Skeletal muscle tissue (tissue), 3 donors: ENCODE measurements at regions not wholly inside any gene's neighbourhood (a gene's known extent, or its start where the extent isn't known, plus 50 kb on each side); places are given as distances from the start of the nearest gene placed in this dataset.
A peak's percentile ranks its signal among the peaks of the same experiment; 100 is the strongest.

Experiments used
- H3K27ac ChIP-seq: one replicate; pipeline ENCODE4 v1.7.0; 2013; ENCODE audit warnings: mild to moderate bottlenecking, low read depth, low read length, inconsistent platforms
- H3K27me3 ChIP-seq, 3 donors: one replicate each; pipeline ENCODE4 v1.7.0; 2013; ENCODE audit warnings: low read length in 3 of 3; ENCODE audit not compliant: control insufficient read depth in 3 of 3, insufficient read depth in 3 of 3
- H3K36me3 ChIP-seq, 3 donors: one replicate each; pipeline ENCODE4 v1.7.0; 2013; ENCODE audit warnings: low read length in 3 of 3; ENCODE audit not compliant: control insufficient read depth in 3 of 3, insufficient read depth in 3 of 3
- H3K4me1 ChIP-seq, 3 donors: one replicate each; pipeline ENCODE4 v1.7.0; 2013; ENCODE audit warnings: low read length in 3 of 3, mild to moderate bottlenecking in 3 of 3; ENCODE audit not compliant: control insufficient read depth in 3 of 3, insufficient read depth in 3 of 3
- H3K4me3 ChIP-seq, 3 donors: one replicate each; pipeline ENCODE4 v1.7.0; 2013; ENCODE audit warnings: low read length in 3 of 3
- H3K9ac ChIP-seq, 3 donors: one replicate each; pipeline ENCODE4 v1.7.0; 2013; ENCODE audit warnings: low read length in 3 of 3, mild to moderate bottlenecking in 3 of 3, moderate library complexity in 2 of 3, low read depth in 1 of 3
- H3K9me3 ChIP-seq, 3 donors: one replicate each; pipeline ENCODE4 v1.7.0; 2013; ENCODE audit warnings: low read length in 3 of 3; ENCODE audit not compliant: control insufficient read depth in 3 of 3
- donor health status: Osteomylitis.

- no peaks in the 10 kb centered on the region for H3K9me3 ChIP-seq
- peaks cover 27 to 38% (median 38%) of the 10 kb centered on the region in 3 donors for H3K4me1 ChIP-seq
- H3K27me3 ChIP-seq = no peaks in the 10 kb centered on the region
- H3K27ac ChIP-seq = no peak overlapping the region
- H3K9ac ChIP-seq = peak overlapping the region in 1 of 3 donors; percentile 25
- no peak overlapping the region for H3K4me3 ChIP-seq
- H3K36me3 ChIP-seq = peaks cover 18 to 30% (median 29%) of the 10 kb centered on the region in 3 donors
Observed at GRCh38 chr12:124448955-124449622, 118.3 kb downstream of the NCOR2 start.

GRCh38 chr12:124448241-124448954, 119.0 kb downstream of the NCOR2 start:
- H3K4me1 ChIP-seq = peaks cover 21 to 31% (median 31%) of the 10 kb centered on the region in 3 donors
- H3K27ac ChIP-seq = no peak overlapping the region
- H3K36me3 ChIP-seq = peaks cover 20 to 35% (median 29%) of the 10 kb centered on the region in 3 donors
- no peaks in the 10 kb centered on the region for H3K27me3 ChIP-seq
- no peak overlapping the region for H3K4me3 ChIP-seq
- no peak overlapping the region for H3K9ac ChIP-seq
- no peaks in the 10 kb centered on the region for H3K9me3 ChIP-seq

- Histone ChIP-seq H3K4me1 (peaks cover 6 to 16% (median 15%) of the 10 kb centered on the region in 3 donors), H3K9me3 (no peaks in the 10 kb centered on the region), H3K9ac (no peak overlapping the region), H3K36me3 (peaks cover 25 to 49% (median 33%) of the 10 kb centered on the region in 3 donors), H3K27ac (no peak overlapping the region), H3K27me3 (no peaks in the 10 kb centered on the region), H3K4me3 (no peak overlapping the region)
Observed at GRCh38 chr12:124446364-124446763, 121.0 kb downstream of the NCOR2 start.

- H3K9ac ChIP-seq = no peak overlapping the region
- no peaks in the 10 kb centered on the region for H3K27me3 ChIP-seq
- no peak overlapping the region for H3K27ac ChIP-seq
- peaks cover 6 to 14% (median 14%) of the 10 kb centered on the region in 3 donors for H3K4me1 ChIP-seq
- no peaks in the 10 kb centered on the region for H3K9me3 ChIP-seq
- H3K36me3 ChIP-seq = peaks cover 26 to 47% (median 30%) of the 10 kb centered on the region in 3 donors
- H3K4me3 ChIP-seq = no peak overlapping the region
Observed at GRCh38 chr12:124445826-124446225, 121.6 kb downstream of the NCOR2 start.

- Histone ChIP-seq H3K27ac (no peak overlapping the region), H3K9ac (no peak overlapping the region), H3K4me1 (peaks cover 6 to 15% (median 10%) of the 10 kb centered on the region in 3 donors), H3K4me3 (no peak overlapping the region), H3K36me3 (peaks cover 24 to 44% (median 26%) of the 10 kb centered on the region in 3 donors), H3K9me3 (no peaks in the 10 kb centered on the region), H3K27me3 (no peaks in the 10 kb centered on the region)
Observed at GRCh38 chr12:124445121-124445718, 122.2 kb downstream of the NCOR2 start.

- Histone ChIP-seq H3K9me3 (no peaks in the 10 kb centered on the region), H3K27me3 (no peaks in the 10 kb centered on the region), H3K36me3 (peaks cover 18 to 43% (median 26%) of the 10 kb centered on the region in 3 donors), H3K9ac (no peak overlapping the region), H3K27ac (no peak overlapping the region), H3K4me1 (peaks cover 0 to 13% (median 10%) of the 10 kb centered on the region in 3 donors), H3K4me3 (no peak overlapping the region)
Observed at GRCh38 chr12:124443931-124444712, 123.3 kb downstream of the NCOR2 start.

- Histone ChIP-seq H3K9ac (no peak overlapping the region), H3K4me3 (no peak overlapping the region), H3K4me1 (peaks cover 0 to 15% (median 13%) of the 10 kb centered on the region in 3 donors), H3K9me3 (no peaks in the 10 kb centered on the region), H3K27ac (no peak overlapping the region), H3K27me3 (no peaks in the 10 kb centered on the region), H3K36me3 (peaks cover 10 to 34% (median 22%) of the 10 kb centered on the region in 3 donors)
Observed at GRCh38 chr12:124442772-124443445, 124.5 kb downstream of the NCOR2 start.

GRCh38 chr12:124442281-124442680, 125.1 kb downstream of the NCOR2 start:
- H3K4me1 ChIP-seq = peaks cover 0 to 15% (median 13%) of the 10 kb centered on the region in 3 donors
- no peak overlapping the region for H3K27ac ChIP-seq
- peaks cover 10 to 33% (median 21%) of the 10 kb centered on the region in 3 donors for H3K36me3 ChIP-seq

More at GRCh38 chr12:124442281-124442680, 125.1 kb downstream of the NCOR2 start:
- Histone ChIP-seq H3K27me3 (no peaks in the 10 kb centered on the region), H3K9ac (no peak overlapping the region), H3K4me3 (no peak overlapping the region), H3K9me3 (no peaks in the 10 kb centered on the region)
